CD4-positive, alpha-beta T cell treated with Interleukin-21 for 1 hour (primary cell): ENCODE measurements at regions not wholly inside any gene's neighbourhood (a gene's known extent, or its start where the extent isn't known, plus 50 kb on each side); places are given as distances from the start of the nearest gene placed in this dataset.
"Not testable (repeated sequence)": the region's sequence is repeated elsewhere in the genome, so short reads cannot be mapped to it uniquely, and the experiment has no call there.

Experiments used
- DNase-seq: peaks from one replicate; pipeline ENCODE4 v3.0.0-alpha.2; 2020

GRCh38 chr11:116666673-116667249, 106.0 kb downstream of the BUD13 start:
- DNase-seq, result not testable (repeated sequence)

DNA sequence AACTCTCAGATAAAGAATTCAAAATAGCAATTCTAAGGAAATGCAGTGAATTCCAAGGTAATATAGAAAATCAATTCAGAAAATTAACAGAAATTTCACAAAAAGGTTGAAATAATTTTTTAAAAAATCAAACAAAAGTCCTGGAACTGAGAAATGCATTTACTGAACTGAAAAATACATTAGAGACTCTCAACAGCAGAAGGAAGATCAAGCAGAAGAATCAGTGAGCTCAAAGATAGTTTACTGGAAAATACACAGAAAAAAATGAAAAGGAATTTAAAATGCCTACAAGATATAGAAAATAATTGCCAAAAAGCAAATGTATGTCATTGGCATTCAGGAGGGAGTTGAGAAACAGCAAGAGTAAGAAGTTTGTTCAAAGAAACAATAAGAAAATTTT, 107.3 kb downstream of the BUD13 start:
- DNase-seq, result no peak

- no peak for DNase-seq
These were observed 111.7 kb downstream of the BUD13 start for GRCh38 chr11:116661056-116661455.

DNA sequence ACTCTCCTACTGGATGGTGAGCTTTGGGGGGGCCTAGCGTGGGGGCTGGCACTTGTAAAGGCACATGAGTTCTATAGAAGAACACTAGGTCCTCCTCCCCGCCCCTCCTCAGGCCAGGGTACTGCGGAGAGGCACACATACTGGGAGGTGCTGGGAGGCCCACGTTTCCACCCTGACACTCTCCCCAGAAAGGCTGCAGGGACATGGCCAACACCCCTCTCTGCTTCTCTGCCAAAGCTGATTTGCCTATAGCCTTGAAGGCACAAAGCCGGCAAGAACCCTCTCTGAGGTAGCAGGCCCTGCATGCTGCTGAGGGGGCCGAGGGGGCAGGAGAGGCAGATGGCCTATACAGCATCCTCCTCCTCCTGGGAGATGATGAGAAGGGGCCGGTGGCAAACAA, 112.8 kb downstream of the BUD13 start:
- no peak for DNase-seq

GRCh38 chr11:116658876-116659535, 113.8 kb downstream of the BUD13 start:
- no peak for DNase-seq

GRCh38 chr11:116657842-116658825, 114.7 kb downstream of the BUD13 start:
- DNase-seq, result no peak

- DNase-seq, result no peak
These were observed 116.8 kb downstream of the BUD13 start for GRCh38 chr11:116656011-116656410.

DNA sequence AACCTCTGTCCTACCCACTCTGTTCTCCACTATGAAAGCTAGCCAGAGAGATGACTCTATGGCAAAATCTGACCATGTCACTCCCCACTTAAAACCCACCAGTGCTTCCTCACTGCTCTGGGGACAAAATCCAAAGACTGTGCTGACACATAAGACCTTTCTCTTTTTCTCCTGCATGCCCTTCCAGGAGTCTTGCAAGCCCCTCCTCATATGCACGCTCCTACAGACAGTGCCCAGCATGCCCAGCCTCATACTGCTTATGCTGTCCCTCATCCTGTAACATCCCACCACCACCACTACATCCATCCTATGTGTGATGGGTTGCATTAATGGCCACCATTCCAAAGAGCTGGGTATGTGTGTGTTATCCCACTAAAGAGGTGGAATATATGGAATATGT, 118.3 kb downstream of the BUD13 start:
- DNase-seq, result no peak

DNA sequence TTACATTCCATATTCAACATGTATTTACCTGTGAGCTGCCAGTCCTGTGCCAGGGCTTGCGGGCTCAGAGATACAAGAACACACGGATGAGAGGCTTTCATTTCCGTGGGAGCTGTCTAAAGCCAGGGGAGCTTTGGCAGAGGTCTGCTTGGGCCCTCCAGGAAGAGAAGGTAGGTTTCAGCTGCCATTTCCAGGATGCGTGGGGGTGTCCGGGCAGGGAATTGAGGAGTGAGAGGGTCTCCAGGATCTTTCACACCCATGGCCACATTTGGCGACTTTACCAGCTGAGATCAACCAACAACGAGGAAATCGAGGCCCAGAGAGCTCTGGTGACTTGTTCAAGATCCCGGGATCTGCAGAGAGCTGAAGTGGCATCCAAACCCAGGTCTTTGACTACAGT, 119.6 kb downstream of the BUD13 start:
- no peak for DNase-seq

DNA sequence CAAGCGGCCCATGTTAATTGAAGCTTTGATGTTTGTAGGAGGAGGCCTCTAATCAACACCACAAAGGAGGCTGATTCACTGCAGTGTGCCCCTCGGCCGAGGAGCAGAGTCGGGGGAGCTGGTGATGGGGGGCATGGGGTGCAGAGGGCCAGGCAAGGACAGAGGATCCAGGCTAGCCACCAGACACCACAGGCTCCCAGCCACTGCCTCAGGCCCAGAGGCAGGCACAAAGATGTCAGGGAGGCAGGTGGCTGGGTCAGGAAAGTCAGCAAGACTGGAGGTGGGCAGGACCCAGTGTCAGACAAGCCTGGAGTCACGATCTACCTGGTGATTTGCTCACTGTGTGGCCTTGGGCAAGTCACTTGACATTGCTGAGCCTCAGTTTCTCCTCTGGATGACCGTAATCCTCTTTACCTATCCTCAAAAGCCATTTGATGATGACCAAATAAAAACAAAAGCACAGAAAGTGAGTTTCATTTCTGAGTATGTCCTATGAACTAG, 121.0 kb downstream of the BUD13 start:
- no peak for DNase-seq

- DNase-seq, result no peak
These were observed 121.6 kb downstream of the BUD13 start for GRCh38 chr11:116651098-116651736.

- DNase-seq, result no peak
These were observed 122.7 kb downstream of the BUD13 start for GRCh38 chr11:116650052-116650451.

DNA sequence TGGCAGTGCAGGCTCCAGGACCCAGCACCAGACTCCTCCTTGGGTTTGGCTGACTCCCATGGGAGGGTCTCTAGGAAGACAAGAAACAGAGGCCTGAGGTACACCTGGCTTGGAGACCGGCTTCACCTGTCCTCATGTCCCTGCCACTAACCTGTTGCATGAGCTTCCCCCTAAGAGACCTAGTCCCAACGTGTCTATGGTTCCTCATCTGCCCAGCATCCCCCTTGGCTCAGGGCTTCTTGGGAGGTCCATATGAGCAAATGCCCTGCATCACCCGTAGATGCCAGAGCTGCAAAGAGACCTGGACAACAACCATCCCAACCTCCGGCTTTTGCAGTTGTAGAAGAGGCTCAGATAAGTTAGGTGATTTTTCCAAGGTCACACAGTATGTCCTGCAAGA, 123.5 kb downstream of the BUD13 start:
- no peak for DNase-seq

DNA sequence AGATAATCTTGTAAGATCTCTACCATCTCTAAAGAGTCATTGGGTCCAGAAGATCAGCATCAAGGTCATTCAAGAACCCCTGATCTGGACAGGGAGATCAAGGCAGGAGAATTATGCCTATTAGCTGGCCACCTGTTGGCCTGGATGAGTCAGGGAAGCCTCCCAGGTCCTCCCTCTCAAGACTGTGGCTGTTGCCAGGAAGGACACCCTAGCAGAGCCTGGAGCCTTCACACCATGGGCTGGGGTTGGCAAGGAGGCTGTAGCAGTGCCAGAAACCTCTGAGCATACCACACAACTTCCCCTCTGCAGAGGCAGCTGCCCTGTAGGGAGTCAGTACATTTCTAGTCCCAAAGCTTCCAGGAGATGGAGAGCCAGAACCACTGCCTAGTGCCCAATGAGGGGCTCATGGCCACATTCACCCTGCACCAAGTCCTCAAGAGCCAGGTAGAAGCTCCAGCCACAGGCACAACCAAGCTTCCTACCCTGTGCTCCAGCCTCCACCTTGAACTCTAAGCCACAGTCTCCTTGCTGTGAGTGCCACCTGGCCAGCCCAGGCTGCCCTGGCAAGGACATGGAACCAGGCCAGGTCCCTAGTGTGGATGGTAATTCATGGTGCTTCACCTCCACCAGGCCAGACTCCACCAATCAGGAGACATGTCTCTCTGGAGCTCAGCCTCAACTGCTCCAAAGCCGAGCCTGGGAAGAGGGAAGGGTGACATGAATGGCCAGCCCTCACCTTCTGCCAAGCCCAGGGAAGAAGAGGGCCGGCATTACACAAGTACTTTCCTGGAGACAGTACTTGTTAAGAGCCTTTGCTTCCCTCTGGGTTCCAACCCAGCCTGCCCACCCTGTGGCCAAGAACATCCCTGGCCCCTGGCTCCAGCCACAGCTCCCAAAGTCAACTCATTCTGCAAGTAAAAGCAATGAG, 124.3 kb downstream of the BUD13 start:
- DNase-seq, result no peak

GRCh38 chr11:116647305-116648080, 125.3 kb downstream of the BUD13 start:
- DNase-seq, result no peak

DNA sequence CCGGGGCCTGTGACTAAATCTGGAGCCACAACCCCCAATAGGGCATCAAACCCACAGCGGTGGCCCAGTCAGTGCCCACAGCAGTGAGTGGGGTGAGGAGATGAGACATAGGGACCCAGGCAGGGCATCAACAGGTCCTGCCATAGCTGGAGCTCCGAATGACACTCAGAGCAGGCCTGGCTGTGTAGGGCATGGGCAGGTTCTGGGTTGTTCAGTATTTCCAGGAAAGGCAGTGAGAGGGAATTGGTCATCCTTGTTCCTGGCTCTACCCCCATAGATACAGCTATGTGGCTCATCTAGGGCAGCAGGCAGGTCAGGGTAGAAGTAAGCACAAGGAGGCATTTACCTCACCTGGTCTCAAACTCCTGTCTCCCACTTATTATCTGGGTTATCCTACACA, 126.6 kb downstream of the BUD13 start:
- DNase-seq, result no peak

- DNase-seq, result no peak
These were observed 127.9 kb downstream of the BUD13 start for GRCh38 chr11:116644941-116645305.

DNA sequence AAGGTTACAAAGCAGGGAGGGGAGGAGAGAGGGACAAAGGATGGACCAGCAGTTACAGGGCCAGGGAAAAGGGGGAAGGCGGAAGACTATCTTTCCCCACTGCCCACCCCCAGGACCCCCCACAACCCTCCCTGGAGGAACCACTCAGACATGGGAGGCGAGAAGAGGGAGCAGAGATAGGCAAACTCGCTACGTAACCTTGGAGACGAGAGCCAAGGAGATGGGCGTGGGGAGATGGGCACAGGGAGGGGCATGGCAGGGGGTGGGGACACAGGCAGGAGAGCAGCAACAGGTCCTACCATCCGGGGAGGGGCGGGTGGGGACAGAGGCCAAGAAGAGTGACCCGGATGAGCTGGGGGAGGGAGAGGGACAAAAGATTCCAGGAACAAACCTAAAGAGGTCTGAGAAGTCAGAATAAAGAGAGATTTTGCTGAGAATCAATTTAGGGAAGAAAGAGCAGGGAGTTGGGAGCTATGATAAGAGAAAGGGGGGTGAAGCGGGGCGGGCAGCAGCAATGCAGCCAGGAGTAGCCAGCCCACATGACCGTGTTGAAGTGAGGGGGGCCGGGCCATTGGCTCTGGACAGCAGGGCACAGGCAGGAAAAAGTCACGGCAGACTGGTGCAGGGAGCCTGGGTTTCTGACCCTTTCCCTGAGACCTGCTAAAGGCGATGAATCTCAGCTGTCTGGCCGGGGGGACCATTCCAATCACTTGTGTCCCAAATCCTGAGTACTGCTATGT, 128.4 kb downstream of the BUD13 start:
- no peak for DNase-seq

DNA sequence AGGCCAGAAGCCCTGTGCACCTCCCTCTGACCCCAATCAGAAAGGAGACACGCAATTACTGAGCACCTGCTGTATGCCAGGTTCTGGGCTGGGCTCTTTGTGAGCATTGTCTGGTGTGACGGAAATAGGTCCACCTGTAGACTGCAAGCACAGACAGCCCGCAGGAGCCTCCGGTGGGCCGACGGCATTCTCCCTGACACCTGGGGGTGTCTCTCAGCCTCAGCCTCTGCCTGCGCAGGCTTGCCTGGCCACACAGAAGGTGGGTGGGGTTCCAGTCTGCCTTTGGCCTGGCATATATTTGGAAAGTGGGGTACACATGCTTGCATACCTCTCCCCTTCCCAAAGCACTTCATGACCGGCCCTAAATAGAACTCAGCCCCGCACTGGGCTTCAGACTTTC, 129.3 kb downstream of the BUD13 start:
- no peak for DNase-seq

- no peak for DNase-seq
These were observed 129.9 kb downstream of the BUD13 start for GRCh38 chr11:116642902-116643301.

- no peak for DNase-seq
These were observed 130.3 kb downstream of the BUD13 start for GRCh38 chr11:116642481-116642880.
